Transverse colon (tissue), 4 donors: ENCODE measurements at regions not wholly inside any gene's neighbourhood (a gene's known extent, or its start where the extent isn't known, plus 50 kb on each side); places are given as distances from the start of the nearest gene placed in this dataset.

Experiments used
- DNase-seq: peaks from one replicate; pipeline ENCODE4 v3.0.0-alpha.2; 2019
- H3K27ac ChIP-seq, 4 donors: fragments of 200-600 bp; sonication (generic); 2 replicates each; pipeline ENCODE4 v1.5.1; 2016 to 2018; ENCODE audit warnings: inconsistent platforms in 4 of 4
- H3K27me3 ChIP-seq: fragments of 200-600 bp; sonication (generic); 2 replicates; pipeline ENCODE4 v1.5.1; 2017; ENCODE audit warnings: inconsistent platforms
- H3K36me3 ChIP-seq, 4 donors: fragments of 200-600 bp; sonication (generic); 2 replicates each; pipeline ENCODE4 v1.5.1; 2017 to 2019; ENCODE audit warnings: inconsistent platforms in 4 of 4
- H3K4me1 ChIP-seq, 4 donors: fragments of 200-600 bp; sonication (generic); 2 replicates each; pipeline ENCODE4 v1.5.1; 2017 to 2020; ENCODE audit warnings: inconsistent platforms in 4 of 4
- H3K4me3 ChIP-seq, 4 donors: fragments of 200-600 bp; sonication (generic); 1 replicate in 1 of 4; 2 replicates in 3 of 4; pipeline versions ENCODE4 v1.5.1 to v1.6.1; 2017 to 2019; ENCODE audit warnings: inconsistent platforms in 4 of 4
- H3K9me3 ChIP-seq, 2 donors: fragments of 200-600 bp; sonication (generic); 2 replicates each; pipeline ENCODE4 v1.5.1; 2017 to 2019; ENCODE audit warnings: inconsistent platforms in 2 of 2
- EP300 ChIP-seq: sonication (generic); formaldehyde crosslinking; IDR thresholded peaks from one replicate; pipeline ENCODE4 v1.6.1; 2017; ENCODE audit warnings: antibody characterized with exemption, low read depth
- POLR2A ChIP-seq: fragments of 450-650 bp; IDR thresholded peaks from one replicate; pipeline ENCODE4 v1.6.1; 2016; ENCODE audit warnings: antibody characterized with exemption, mild to moderate bottlenecking, moderate library complexity
- POLR2AphosphoS5 ChIP-seq, 3 donors: sonication (generic); formaldehyde crosslinking; IDR thresholded peaks; one replicate each; pipeline ENCODE4 v1.6.1; 2016; ENCODE audit warnings: antibody characterized with exemption in 3 of 3
- WGBS, 2 donors: methylation state at CpG; one replicate each; pipeline ENCODE4 v1.1.5; 2018; ENCODE audit warnings: low coverage in 1 of 2; 5-methylcytosine and 5-hydroxymethylcytosine counted together
- in situ Hi-C, 4 donors: fragments of 200-750 bp; cut with MboI; loops; one replicate each; pipeline versions ENCODE4 v1.15.0 to v1.15.1; 2017; ENCODE audit warnings: low sequenced_read_pairs in 3 of 4, low pct_ligation_motif_present in 1 of 4, low pct_unique_long_range_greater_than_20kb in 1 of 4
- intact Hi-C: fragments of 100-400 bp; cut with DNase I; formaldehyde crosslinking; loops from one replicate; pipeline ENCODE4 v1.15.1; 2023; ENCODE audit warnings: low total_unique reads
- TF ChIP-seq, protein P1 (sequence below), 5 experiments: fragments of 200-600 bp in 3 of 5; fragments of 450-650 bp in 2 of 5; sonication (generic) in 3 of 5; IDR thresholded peaks; 1 replicate in 2 of 5; 2 replicates in 3 of 5; pipeline ENCODE4 v1.5.1; 2016 to 2017; ENCODE audit warnings: antibody characterized with exemption in 5 of 5, inconsistent platforms in 3 of 5, mild to moderate bottlenecking in 2 of 5, moderate library complexity in 1 of 5

DNA sequence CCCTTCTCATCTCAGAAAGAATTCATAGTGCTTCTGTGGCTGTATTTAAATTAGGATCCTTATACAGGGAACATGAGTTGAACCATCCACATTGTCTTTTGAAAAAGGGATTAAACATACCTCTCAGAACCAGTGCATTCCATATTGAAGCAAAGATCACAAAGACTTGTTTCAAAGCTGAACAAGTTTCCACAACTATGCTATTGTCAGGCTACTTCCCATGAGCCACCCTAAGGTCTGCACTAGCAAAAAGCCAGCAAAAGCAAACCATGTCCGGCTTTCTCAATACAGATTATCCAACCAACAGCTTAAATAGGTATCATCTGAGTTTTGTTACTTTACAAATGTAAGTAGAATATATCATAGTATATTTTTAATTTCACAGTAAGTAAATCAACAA lies 78.1 kb downstream of the SCG2 start:
- Histone ChIP-seq H3K9me3 (no peaks in the 10 kb centered on the region), H3K36me3 (no peaks in the 10 kb centered on the region), H3K4me3 (no peak overlapping the region), H3K27ac (no peak overlapping the region), H3K4me1 (no peaks in the 10 kb centered on the region), H3K27me3 (no peaks in the 10 kb centered on the region)
- TF ChIP-seq POLR2A: no peak
- TF ChIP-seq EP300: no peak
- in situ Hi-C loops: no loop called here
- no peak for DNase-seq
- 92 to 100% methylated on average over 1 of the region's 1 CpG for WGBS, 2 donors
- intact Hi-C loops: no loop called here

DNA sequence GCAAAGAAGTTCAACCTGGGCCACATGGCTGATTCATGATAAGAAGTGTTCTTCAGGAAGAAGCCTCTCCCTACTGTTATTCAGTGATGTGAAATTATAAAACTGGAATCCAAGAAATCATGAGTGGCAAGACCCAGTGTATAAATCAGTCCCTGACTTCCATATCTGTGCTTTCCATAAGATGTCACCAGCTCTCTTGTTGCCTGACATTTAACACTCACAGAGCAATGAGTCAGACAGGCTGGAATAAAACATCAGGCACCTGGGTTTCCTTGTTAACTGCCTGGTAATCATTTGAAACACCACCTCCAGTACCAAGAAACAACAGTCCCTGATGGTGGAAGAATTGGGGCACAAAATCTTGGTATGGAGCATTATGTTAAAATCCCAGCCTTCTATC lies 76.1 kb downstream of the SCG2 start:
- in situ Hi-C loops: no loop called here
- no peaks in the 10 kb centered on the region for H3K36me3 ChIP-seq

DNA sequence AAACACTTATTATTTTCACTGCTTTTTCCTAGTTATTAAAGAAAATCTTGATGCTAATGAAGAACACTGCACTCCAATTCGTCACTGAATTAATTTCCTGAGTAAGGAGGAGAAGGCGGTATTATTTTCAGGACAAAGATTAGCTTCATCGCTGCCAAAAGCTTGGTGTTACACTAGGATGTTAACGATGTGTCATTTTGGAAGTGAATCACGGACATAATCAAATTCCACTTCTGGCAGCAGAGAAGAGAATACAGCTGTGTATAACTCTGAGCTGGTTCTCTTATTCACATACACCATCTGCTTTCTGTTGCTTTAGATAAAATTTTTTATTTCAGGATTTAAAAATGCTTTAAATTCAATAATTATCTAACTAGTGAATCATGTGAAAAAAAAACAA lies 74.1 kb downstream of the SCG2 start:
- DNase-seq: no peak
- no peaks in the 10 kb centered on the region for H3K27me3 ChIP-seq
- TF ChIP-seq, protein P1, sequence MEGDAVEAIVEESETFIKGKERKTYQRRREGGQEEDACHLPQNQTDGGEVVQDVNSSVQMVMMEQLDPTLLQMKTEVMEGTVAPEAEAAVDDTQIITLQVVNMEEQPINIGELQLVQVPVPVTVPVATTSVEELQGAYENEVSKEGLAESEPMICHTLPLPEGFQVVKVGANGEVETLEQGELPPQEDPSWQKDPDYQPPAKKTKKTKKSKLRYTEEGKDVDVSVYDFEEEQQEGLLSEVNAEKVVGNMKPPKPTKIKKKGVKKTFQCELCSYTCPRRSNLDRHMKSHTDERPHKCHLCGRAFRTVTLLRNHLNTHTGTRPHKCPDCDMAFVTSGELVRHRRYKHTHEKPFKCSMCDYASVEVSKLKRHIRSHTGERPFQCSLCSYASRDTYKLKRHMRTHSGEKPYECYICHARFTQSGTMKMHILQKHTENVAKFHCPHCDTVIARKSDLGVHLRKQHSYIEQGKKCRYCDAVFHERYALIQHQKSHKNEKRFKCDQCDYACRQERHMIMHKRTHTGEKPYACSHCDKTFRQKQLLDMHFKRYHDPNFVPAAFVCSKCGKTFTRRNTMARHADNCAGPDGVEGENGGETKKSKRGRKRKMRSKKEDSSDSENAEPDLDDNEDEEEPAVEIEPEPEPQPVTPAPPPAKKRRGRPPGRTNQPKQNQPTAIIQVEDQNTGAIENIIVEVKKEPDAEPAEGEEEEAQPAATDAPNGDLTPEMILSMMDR (IDR thresholded peaks at IDR 0.05): no peak
- TF ChIP-seq POLR2AphosphoS5 (IDR thresholded peaks at IDR 0.05): no peak
- no peak for TF ChIP-seq EP300
- TF ChIP-seq POLR2A: no peak
- intact Hi-C loops (no loop called here), in situ Hi-C loops (no loop called here)
- WGBS, 2 donors: 68 to 80% methylated on average over 5 of the region's 5 CpGs
- no peaks in the 10 kb centered on the region for H3K9me3 ChIP-seq
- H3K4me1 ChIP-seq: no peaks in the 10 kb centered on the region
- no peak overlapping the region for H3K4me3 ChIP-seq
- no peak overlapping the region for H3K27ac ChIP-seq
- H3K36me3 ChIP-seq: no peaks in the 10 kb centered on the region

More for the DNA sequence above, 76.1 kb downstream of the SCG2 start:
- no peaks in the 10 kb centered on the region for H3K27me3 ChIP-seq
- DNase-seq: no peak
- H3K4me3 ChIP-seq: no peak overlapping the region
- intact Hi-C loops: no loop called here
- no peak overlapping the region for H3K27ac ChIP-seq
- H3K9me3 ChIP-seq: no peaks in the 10 kb centered on the region
- H3K4me1 ChIP-seq: no peaks in the 10 kb centered on the region
- TF ChIP-seq POLR2AphosphoS5 (IDR thresholded peaks at IDR 0.05) (no peak), EP300 (no peak), POLR2A (no peak)
- TF ChIP-seq, protein P1 (IDR thresholded peaks at IDR 0.05): no peak

DNA sequence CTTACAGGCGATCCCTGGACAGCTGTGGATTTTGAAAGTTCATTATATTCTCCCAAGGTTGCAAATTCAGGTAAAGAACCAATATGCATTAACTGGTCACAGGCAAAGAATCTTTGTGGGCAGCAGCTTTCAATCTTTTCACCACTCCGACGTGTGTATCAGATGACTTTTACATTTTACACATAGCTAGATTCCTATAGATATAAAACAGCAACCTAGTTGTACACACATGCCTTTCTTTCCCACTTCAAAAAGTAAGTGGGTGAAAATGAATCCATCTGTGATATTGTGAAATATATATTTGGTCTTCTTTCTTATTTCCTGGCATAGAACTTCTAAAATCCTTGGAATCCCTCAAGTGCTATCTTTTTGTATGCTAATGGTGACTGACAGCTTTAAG lies 72.5 kb downstream of the SCG2 start:
- 79 to 86% methylated on average over 2 to 3 of the region's 3 CpGs for WGBS, 2 donors
- no peaks in the 10 kb centered on the region for H3K36me3 ChIP-seq
- H3K27me3 ChIP-seq: no peaks in the 10 kb centered on the region
- intact Hi-C loops: no loop called here
- TF ChIP-seq, protein P1 (IDR thresholded peaks at IDR 0.05): no peak
- TF ChIP-seq EP300: no peak
- TF ChIP-seq POLR2AphosphoS5 (IDR thresholded peaks at IDR 0.05): no peak
- no peak for TF ChIP-seq POLR2A
- no peaks in the 10 kb centered on the region for H3K9me3 ChIP-seq
- no peak overlapping the region for H3K4me3 ChIP-seq
- in situ Hi-C loops: no loop called here
- DNase-seq: no peak
- no peak overlapping the region for H3K27ac ChIP-seq
- no peaks in the 10 kb centered on the region for H3K4me1 ChIP-seq

DNA sequence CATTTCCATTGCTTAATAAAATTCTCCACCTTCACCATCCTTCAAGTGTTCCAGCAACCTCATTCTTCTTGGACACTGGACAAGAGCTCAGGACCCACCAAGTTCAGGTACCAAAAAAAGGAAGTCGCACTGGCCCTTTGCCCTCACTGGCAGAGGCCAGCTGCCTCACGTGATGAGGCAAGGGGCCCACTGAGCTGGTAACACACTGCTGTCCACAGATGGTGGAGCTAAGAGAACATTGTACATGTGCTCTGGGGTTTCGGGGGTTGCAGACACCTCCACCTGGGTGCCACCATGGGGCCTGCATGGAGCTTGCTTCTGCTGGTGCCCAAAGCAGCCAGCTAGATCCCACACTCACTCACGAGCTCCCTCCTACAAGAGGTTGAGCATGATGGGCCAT lies 71.3 kb downstream of the SCG2 start:
- no peaks in the 10 kb centered on the region for H3K36me3 ChIP-seq
- in situ Hi-C loops: no loop called here

More for the DNA sequence above, 71.3 kb downstream of the SCG2 start:
- Histone ChIP-seq H3K27me3 (no peaks in the 10 kb centered on the region), H3K27ac (no peak overlapping the region), H3K9me3 (no peaks in the 10 kb centered on the region), H3K4me1 (no peaks in the 10 kb centered on the region), H3K4me3 (no peak overlapping the region)
- TF ChIP-seq, protein P1 (IDR thresholded peaks at IDR 0.05): no peak
- no peak for TF ChIP-seq POLR2A
- DNase-seq: no peak
- WGBS, 2 donors: 50 to 80% methylated on average over 1 to 4 of the region's 4 CpGs
- intact Hi-C loops: no loop called here
